Retinal pigment epithelial cell (primary cell): ENCODE measurements at regions not wholly inside any gene's neighbourhood (a gene's known extent, or its start where the extent isn't known, plus 50 kb on each side); places are given as distances from the start of the nearest gene placed in this dataset.

Experiments
- DNase-seq: peaks from one replicate; pipeline ENCODE4 v3.0.0-alpha.2; 2010; ENCODE audit warnings: low read depth
- H3K4me3 ChIP-seq: 2 replicates; pipeline ENCODE4 v1.5.1; 2011; ENCODE audit warnings: mild to moderate bottlenecking, low read length, control low read depth, moderate library complexity
- TF ChIP-seq, protein P1 (sequence below): conservative IDR thresholded peaks from 2 replicates; pipeline ENCODE4 v1.5.1; 2011; ENCODE audit warnings: low read depth, low read length, control low read depth, inconsistent platforms

DNA sequence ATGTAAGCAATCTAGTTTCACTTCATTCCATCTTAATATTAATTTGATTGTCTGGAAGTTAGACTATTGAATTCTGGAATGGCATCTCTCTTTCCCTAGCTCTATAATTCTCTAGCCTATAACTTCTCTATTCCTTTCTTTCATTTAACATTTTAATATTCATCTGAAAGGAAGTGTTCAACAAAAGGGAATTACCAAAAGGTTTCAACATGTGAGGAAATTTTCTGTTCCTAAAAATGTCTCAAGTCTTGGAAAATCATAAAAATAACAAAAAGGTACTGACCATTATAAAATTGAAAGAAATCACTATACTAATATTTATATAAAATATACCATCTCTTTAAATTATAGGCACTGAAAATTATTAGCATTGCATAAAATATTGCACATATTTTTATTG lies 228.7 kb downstream of the TXNL1 start:
- TF ChIP-seq, protein P1, sequence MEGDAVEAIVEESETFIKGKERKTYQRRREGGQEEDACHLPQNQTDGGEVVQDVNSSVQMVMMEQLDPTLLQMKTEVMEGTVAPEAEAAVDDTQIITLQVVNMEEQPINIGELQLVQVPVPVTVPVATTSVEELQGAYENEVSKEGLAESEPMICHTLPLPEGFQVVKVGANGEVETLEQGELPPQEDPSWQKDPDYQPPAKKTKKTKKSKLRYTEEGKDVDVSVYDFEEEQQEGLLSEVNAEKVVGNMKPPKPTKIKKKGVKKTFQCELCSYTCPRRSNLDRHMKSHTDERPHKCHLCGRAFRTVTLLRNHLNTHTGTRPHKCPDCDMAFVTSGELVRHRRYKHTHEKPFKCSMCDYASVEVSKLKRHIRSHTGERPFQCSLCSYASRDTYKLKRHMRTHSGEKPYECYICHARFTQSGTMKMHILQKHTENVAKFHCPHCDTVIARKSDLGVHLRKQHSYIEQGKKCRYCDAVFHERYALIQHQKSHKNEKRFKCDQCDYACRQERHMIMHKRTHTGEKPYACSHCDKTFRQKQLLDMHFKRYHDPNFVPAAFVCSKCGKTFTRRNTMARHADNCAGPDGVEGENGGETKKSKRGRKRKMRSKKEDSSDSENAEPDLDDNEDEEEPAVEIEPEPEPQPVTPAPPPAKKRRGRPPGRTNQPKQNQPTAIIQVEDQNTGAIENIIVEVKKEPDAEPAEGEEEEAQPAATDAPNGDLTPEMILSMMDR: no peak
- H3K4me3 ChIP-seq: no peak overlapping the region
- no peak for DNase-seq

DNA sequence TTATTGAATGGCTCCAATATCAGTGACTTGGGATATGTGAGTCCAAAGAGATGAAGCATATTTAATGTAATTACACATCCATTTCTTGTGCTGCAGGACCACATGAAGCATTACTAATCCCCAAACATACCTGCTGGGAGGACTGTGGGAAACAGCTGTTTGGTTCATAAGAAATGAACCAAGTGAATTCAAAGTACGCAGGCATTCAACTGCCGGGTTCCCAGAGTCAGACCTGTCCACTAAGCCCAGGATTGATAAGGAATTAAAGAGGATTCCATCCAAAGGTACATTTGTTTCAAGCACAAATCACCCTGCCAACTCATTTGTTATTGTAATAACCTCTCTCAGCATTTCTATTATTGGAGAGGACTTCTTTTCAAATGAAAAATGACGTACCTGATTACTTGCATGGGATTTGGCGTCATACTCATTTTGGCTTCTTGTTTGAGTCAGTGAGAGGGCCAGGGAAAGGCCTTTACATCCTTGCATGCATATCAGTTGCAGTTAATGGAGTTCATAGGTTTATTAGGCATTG lies 230.7 kb downstream of the TXNL1 start:
- H3K4me3 ChIP-seq: no peak overlapping the region
- TF ChIP-seq, protein P1: no peak
- peak; percentile 8 for DNase-seq

DNA sequence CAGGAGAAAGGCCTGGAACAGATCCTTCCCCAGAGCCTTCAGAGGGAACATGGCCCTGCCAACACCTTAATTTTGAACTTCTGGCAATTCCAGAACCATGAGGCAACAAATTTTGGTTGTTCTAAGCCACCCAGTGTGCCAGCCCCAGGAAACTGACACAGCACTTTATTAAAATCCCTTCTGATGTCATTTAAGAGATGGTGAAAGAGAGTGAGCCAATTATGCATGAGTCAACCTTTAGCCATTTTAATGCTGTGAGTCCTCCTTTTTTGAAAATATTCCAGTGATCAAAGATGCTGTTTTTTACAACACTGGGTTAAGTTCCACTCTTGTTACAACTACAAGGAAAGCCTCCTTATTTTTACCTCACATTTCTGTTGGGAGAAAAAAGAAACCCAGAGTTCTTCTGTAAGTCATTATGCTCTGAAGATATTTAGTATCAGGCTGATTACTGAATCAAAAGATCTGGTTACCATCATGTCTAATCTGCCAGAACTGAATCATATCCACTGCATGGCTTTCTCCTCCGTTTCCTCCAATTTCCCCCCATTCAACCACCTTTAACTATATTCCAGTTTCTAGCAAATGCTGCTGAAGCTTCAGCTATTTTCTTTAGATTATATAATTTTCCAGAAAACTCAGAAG lies 235.4 kb downstream of the TXNL1 start:
- DNase-seq: peak; percentile 70
- TF ChIP-seq, protein P1: no peak
- no peak overlapping the region for H3K4me3 ChIP-seq

DNA sequence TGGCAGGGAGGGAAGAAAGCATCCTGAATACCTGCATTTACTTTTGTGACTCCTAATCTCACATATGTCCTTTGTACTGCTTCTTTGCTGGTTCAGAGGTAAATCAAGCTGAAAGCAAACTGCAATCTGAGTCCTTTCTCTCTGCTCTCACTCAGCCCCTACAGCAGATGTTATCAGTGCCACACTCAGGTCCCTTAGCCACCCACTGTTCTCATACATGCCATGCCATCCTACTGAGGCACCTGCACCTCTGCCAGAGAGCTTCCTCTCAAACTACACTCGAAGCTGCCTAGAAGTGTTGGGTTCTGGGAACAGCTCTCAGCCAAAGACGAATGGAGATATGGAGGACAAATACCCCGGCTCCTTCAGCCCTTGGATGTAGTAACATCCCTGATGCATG lies 244.5 kb downstream of the TXNL1 start:
- H3K4me3 ChIP-seq: no peak overlapping the region
- TF ChIP-seq, protein P1: no peak
- DNase-seq: no peak

DNA sequence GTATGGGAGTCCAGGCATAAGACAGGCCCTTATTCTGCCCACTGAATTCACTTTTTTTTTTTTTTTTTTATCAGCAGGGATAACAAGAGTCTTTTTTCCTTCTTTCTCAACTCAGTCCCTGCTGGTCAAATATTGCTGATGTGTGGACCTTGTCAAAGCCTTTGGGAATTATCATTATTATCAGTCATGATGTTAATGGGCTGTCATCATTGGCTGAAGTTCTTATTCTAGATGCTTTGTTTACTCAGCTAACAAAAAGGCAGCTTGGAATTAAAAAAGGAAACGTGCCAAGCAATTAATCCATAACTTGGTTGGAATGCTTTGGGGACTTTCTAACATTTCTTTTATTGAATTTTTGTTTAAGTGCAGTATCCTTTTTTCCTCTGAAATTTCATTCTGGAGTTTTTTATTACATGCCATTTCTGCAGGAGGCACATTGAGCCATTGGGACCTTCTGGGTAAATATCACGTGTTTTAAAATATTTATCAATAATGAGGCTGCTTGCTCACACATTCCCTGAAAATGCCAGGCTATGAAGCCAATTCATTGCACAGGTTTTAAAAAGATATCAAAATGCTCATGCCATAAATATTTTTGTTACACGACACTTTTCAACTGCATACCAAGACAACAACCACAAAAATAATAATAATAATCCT lies 246.3 kb downstream of the TXNL1 start:
- no peak for DNase-seq
- H3K4me3 ChIP-seq: no peak overlapping the region
- TF ChIP-seq, protein P1: no peak

DNA sequence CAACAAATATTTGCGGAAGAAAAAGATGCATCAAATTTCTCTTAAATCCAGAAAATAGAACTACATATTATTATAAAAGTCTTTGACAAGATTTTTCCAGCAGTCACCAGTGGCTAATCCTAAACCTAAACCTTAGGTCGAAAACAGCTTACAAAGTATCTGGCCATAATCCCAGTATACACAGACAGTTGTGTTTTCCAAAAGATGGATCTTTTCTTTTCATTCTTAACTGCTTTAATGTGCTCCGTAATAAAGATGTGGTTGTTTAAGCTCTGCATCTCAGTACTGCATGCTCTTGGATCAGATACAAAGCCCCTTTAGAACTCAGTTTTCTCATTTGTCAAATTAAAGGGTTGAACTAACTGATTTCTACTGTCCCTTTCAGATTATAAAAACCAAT lies 247.8 kb downstream of the TXNL1 start:
- no peak overlapping the region for H3K4me3 ChIP-seq
- no peak for DNase-seq
- TF ChIP-seq, protein P1: no peak

DNA sequence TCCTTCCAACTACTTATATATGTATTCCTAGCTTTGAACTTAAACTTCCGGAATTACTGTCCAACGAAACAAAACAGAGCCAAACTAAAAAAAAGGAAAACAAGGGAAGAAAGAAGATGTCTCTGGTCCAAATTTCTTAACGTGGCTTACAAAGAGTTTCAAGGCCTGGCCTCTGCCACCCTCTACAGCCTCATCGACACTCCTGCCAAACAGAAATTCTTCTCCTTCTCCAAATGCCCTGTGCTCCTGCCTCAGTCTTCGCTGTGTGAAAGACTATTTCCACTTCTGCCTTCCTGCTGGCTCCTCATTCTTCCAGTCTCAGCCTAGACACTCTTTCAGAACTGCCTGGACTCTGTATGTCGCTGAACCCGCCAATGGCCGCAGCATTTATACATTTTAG lies 249.2 kb downstream of the TXNL1 start:
- no peak overlapping the region for H3K4me3 ChIP-seq
- TF ChIP-seq, protein P1: no peak
- DNase-seq: no peak
